ENCODE measurements at regions not wholly inside any gene's neighbourhood (a gene's known extent, or its start where the extent isn't known, plus 50 kb on each side); places are given as distances from the start of the nearest gene placed in this dataset.
"Not testable (repeated sequence)": the region's sequence is repeated elsewhere in the genome, so short reads cannot be mapped to it uniquely, and the experiment has no call there.

DNA sequence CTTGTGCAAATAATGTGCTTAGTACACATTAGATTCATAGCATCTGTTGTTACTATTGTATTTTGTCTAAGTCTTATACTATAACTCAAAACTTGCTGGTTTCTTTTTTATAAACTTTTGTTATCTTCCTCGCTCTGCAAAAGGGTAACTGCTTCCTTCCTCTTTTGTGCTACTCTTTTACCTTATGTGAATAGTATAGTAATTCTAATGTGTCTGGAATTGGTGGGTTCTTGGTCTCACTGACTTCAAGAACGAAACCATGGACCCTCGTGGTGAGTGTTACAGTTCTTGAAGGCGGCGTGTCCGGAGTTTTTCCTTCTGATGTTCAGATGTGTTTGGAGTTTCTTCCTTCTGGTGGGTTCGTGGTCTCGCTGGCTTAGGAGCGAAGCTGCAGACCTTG is 563.1 kb upstream of the LUZP2 start:
- intact Hi-C loops (cut with DNase I), result no loop called here
- no peak overlapping the region for H3K4me3 ChIP-seq
- ATAC-seq (no peak), DNase-seq (no peak)
- H3K36me3 ChIP-seq, result no peaks in the 10 kb centered on the region
- no peak overlapping the region for H3K27ac ChIP-seq
- peaks cover 0 to 9% (median 0%) of the 10 kb centered on the region in 12 donors for H3K4me1 ChIP-seq
- TF ChIP-seq, protein P1, sequence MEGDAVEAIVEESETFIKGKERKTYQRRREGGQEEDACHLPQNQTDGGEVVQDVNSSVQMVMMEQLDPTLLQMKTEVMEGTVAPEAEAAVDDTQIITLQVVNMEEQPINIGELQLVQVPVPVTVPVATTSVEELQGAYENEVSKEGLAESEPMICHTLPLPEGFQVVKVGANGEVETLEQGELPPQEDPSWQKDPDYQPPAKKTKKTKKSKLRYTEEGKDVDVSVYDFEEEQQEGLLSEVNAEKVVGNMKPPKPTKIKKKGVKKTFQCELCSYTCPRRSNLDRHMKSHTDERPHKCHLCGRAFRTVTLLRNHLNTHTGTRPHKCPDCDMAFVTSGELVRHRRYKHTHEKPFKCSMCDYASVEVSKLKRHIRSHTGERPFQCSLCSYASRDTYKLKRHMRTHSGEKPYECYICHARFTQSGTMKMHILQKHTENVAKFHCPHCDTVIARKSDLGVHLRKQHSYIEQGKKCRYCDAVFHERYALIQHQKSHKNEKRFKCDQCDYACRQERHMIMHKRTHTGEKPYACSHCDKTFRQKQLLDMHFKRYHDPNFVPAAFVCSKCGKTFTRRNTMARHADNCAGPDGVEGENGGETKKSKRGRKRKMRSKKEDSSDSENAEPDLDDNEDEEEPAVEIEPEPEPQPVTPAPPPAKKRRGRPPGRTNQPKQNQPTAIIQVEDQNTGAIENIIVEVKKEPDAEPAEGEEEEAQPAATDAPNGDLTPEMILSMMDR (IDR thresholded peaks at IDR 0.05), result no peak
- no peak for TF ChIP-seq POLR2A (IDR thresholded peaks at IDR 0.05)
- H3K9me3 ChIP-seq, result peaks cover 0 to 2% (median 0%) of the 10 kb centered on the region in 12 donors
- H3K27me3 ChIP-seq, result no peaks in the 10 kb centered on the region
- 74 to 86% (median 79%) methylated on average over 9 of the region's 9 CpGs for WGBS, 4 donors

DNA sequence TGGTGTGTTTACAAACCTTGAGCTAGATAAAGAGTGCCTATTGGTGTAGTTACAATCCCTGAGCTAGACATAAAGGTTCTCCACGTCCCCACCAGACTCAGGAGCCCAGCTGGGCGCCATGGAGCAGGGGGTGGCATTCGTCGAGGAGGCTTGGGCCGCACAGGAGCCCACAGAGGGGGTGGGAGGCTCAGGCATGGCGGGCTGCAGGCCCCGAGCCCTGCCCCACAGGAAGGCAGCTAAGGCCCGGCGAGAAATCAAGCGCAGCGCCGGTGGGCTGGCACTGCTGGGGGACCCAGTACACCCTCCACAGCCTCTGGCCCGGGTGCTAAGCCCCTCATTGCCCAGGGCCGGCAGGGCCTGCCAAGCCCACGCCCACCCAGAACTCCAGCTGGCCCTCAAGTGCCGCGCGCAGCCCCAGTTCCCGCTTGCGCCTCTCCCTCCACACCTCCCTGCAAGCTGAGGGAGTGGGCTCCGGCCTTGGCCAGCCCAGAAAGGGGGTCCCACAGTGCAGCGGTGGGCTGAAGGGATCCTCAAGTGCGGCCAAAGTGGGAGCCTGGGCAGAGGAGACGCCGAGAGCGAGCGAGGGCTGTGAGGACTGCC is 562.1 kb upstream of the LUZP2 start:
- 90 to 93% (median 92%) methylated on average over 17 to 27 of the region's 27 CpGs for WGBS, 4 donors
- H3K27me3 ChIP-seq; H3K4me1 ChIP-seq; DNase-seq; intact Hi-C loops (cut with DNase I); ATAC-seq; H3K9me3 ChIP-seq; H3K27ac ChIP-seq; H3K4me3 ChIP-seq; H3K36me3 ChIP-seq: not testable (repeated sequence)

DNA sequence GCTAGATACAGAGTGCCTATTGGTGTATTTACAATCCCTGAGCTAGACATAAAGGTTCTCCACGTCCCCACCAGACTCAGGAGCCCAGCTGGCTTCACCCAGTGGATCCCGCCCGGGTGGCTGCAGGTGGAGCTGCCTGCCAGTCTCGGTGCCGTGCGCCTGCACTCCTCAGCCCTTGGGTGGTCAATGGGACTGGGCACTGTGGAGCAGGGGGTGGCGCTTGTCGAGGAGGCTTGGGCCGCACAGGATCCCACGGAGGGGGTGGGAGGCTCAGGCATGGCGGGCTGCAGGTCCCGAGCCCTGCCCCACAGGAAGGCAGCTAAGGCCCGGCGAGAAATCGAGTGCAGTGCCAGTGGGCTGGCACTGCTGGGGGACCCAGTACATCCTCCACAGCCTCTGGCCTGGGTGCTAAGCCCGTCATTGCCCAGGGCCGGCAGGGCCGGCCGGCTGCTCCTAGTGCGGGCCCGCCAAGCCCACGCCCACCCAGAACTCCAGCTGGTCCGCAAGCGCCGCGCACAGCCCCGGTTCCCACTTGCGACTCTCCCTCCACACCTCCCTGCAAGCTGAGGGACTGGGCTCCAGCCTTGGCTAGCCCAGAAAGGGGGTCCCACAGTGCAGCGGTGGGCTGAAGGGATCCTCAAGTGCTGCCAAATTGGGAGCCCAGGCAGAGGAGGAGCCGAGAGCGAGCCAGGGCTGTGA is 554.6 kb upstream of the LUZP2 start:
- H3K4me3 ChIP-seq; intact Hi-C loops (cut with DNase I); H3K27me3 ChIP-seq; H3K9me3 ChIP-seq; H3K36me3 ChIP-seq; H3K4me1 ChIP-seq; ATAC-seq; H3K27ac ChIP-seq: not testable (repeated sequence)
- peak in 1 of 5 donors; percentile 54 for DNase-seq
- WGBS, 4 donors, result 84 to 89% (median 88%) methylated on average over 22 to 31 of the region's 31 CpGs

DNA sequence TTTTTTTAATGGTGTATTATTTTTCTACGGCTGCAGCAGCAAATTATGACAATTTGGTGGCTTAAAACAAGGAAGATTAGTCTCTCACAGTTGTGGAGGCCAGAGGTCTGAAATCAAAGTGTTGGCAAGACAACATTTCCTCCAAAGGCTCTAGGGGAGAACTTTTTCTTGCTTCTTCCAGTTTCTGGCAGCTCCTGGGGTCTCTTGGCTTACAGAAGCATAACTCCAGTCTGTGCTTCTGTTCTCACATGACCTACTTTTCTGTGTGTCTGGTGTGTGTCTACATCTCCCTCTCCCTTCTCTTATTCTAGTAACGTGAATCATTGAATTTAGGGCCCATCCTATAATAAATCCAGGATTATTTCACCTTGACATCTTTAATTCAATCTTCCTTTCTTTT is 551.9 kb upstream of the LUZP2 start:
- intact Hi-C loops (cut with DNase I), result no loop called here
- ATAC-seq, result peak in 1 of 4 donors; percentile 88
- 51 to 58% (median 53%) methylated on average over 2 of the region's 2 CpGs for WGBS, 4 donors

DNA sequence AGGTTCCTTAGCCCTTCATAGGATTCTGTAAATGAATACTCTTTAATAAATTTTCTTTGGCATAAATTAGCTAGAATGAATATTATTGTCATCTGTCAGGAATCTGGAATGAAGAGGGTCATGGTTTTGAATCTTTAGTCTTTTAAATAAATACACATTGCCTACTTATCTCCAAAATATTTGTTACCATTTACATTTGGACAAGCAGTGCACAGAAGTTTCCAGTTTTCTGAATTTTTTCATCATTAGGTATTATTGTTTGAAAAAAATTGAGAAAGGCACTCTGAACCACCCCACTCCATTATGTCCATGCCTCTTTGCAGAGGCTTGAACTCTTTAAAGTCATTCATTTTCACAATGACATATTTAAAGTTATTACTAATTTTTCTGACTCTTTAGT is 549.0 kb upstream of the LUZP2 start:
- H3K27me3 ChIP-seq, result no peaks in the 10 kb centered on the region
- H3K36me3 ChIP-seq, result no peaks in the 10 kb centered on the region
- H3K9me3 ChIP-seq, result no peaks in the 10 kb centered on the region
- ATAC-seq (no peak), DNase-seq (no peak)
- H3K4me1 ChIP-seq, result peaks cover 0 to 4% (median 0%) of the 10 kb centered on the region in 12 donors
- TF ChIP-seq, protein P1 (IDR thresholded peaks at IDR 0.05), result no peak
- TF ChIP-seq POLR2A (IDR thresholded peaks at IDR 0.05), result no peak
- H3K4me3 ChIP-seq, result no peak overlapping the region
- intact Hi-C loops (cut with DNase I), result no loop called here
- no peak overlapping the region for H3K27ac ChIP-seq

More for the DNA sequence above, 551.9 kb upstream of the LUZP2 start:
- Histone ChIP-seq H3K27ac (no peak overlapping the region), H3K4me1 (peaks cover 0 to 4% (median 0%) of the 10 kb centered on the region in 12 donors), H3K4me3 (no peak overlapping the region), H3K9me3 (peaks cover 0 to 4% (median 0%) of the 10 kb centered on the region in 12 donors), H3K27me3 (no peaks in the 10 kb centered on the region), H3K36me3 (no peaks in the 10 kb centered on the region)
- TF ChIP-seq POLR2A (IDR thresholded peaks at IDR 0.05), result no peak
- DNase-seq, result peak in 3 of 5 donors; percentile 28 to 50 (median 30)
